H1 (cell line): ENCODE measurements at regions not wholly inside any gene's neighbourhood (a gene's known extent, or its start where the extent isn't known, plus 50 kb on each side); places are given as distances from the start of the nearest gene placed in this dataset.

Experiments
- CTCF ChIA-PET: fragments of 300-600 bp; sonication (Branson Sonifier 250); formaldehyde crosslinking; loops from one replicate; lab custom pipeline; 2021; ENCODE audit not compliant: partially characterized antibody; lab: Charles Lee
- POLR2A ChIA-PET: fragments of 300-600 bp; sonication (Branson Sonifier 250); formaldehyde crosslinking; loops from one replicate; lab custom pipeline; 2021; ENCODE audit warnings: inconsistent platforms; ENCODE audit not compliant: partially characterized antibody; lab: Charles Lee
- DNase-seq, 2 experiments: peaks; one replicate each; pipeline versions ENCODE4 v3.0.0 to v3.0.0-alpha.2; 2010 to 2022; ENCODE audit warnings: low spot score in 2 of 2, low read depth in 1 of 2, mixed read lengths in 1 of 2
- FAIRE-seq: peaks from 2 replicates; lab custom pipeline; 2011; peaks lifted over from hg19 to GRCh38; lab: Jason Lieb, UNC
- H2AFZ ChIP-seq: 2 replicates; pipeline ENCODE4 v1.8.1; 2012; ENCODE audit warnings: low read length, inconsistent platforms
- H2AK5ac ChIP-seq: 2 replicates; pipeline ENCODE4 v1.6.1; 2013; ENCODE audit warnings: low read depth, low read length
- H2BK120ac ChIP-seq: replicated peaks from 2 replicates; pipeline ENCODE3; 2013; ENCODE audit warnings: low read depth, low read length, inconsistent platforms
- H2BK12ac ChIP-seq: 2 replicates; pipeline ENCODE4 v1.6.1; 2013; ENCODE audit warnings: low read depth, low read length
- H2BK15ac ChIP-seq: 2 replicates; pipeline ENCODE4 v1.6.1; 2013; ENCODE audit warnings: low read length
- H2BK20ac ChIP-seq: 2 replicates; pipeline ENCODE4 v1.6.1; 2013; ENCODE audit warnings: low read length
- H2BK5ac ChIP-seq: 2 replicates; pipeline ENCODE4 v1.6.1; 2013; ENCODE audit warnings: low read depth, low read length
- H3K14ac ChIP-seq: 2 replicates; pipeline ENCODE4 v1.6.1; 2013; ENCODE audit warnings: inconsistent platforms; ENCODE audit not compliant: insufficient read length
- H3K18ac ChIP-seq: 2 replicates; pipeline ENCODE4 v1.6.1; 2013; ENCODE audit warnings: low read length; ENCODE audit errors: extremely low read depth
- H3K23ac ChIP-seq: 2 replicates; pipeline ENCODE4 v1.6.1; 2013; ENCODE audit warnings: inconsistent platforms; ENCODE audit not compliant: insufficient read length
- H3K23me2 ChIP-seq: 2 replicates; pipeline ENCODE4 v1.6.1; 2013; ENCODE audit warnings: low read depth, low read length
- H3K27ac ChIP-seq: 2 replicates; pipeline ENCODE4 v1.6.1; 2011; ENCODE audit warnings: low read depth, low read length, inconsistent platforms
- H3K27me3 ChIP-seq, 4 experiments: replicated peaks in 1 of 4; 1 replicate in 1 of 4; 2 replicates in 3 of 4; pipeline versions ENCODE4 v1.6.1 to v1.8.1; 2011 to 2013; ENCODE audit warnings: low read length in 3 of 4, mild to moderate bottlenecking in 3 of 4, inconsistent platforms in 2 of 4, mixed read lengths in 2 of 4, moderate library complexity in 1 of 4; ENCODE audit not compliant: control insufficient read depth in 3 of 4, insufficient read depth in 3 of 4; ENCODE audit errors: extremely low read depth in 1 of 4
- H3K36me3 ChIP-seq, 4 experiments: 2 replicates each; pipeline versions ENCODE4 v1.6.1 to v1.8.1; 2011 to 2013; ENCODE audit warnings: mild to moderate bottlenecking in 4 of 4, low read length in 3 of 4, moderate library complexity in 2 of 4, control low read depth in 1 of 4, inconsistent platforms in 1 of 4; ENCODE audit not compliant: insufficient read depth in 4 of 4, control insufficient read depth in 2 of 4
- H3K4ac ChIP-seq: replicated peaks from 2 replicates; pipeline ENCODE3; 2013; ENCODE audit warnings: low read length, low read depth, mixed read lengths, inconsistent platforms; ENCODE audit not compliant: insufficient read length
- H3K4me1 ChIP-seq, 4 experiments: replicated peaks in 1 of 4; 1 replicate in 1 of 4; 2 replicates in 3 of 4; pipeline versions ENCODE4 v1.6.1 to v1.8.1; 2011 to 2013; ENCODE audit warnings: low read length in 3 of 4, inconsistent platforms in 2 of 4, mixed read lengths in 1 of 4; ENCODE audit not compliant: insufficient read depth in 4 of 4, control insufficient read depth in 3 of 4
- H3K4me2 ChIP-seq, 2 experiments: 2 replicates each; pipeline versions ENCODE4 v1.6.1 to v1.8.1; 2011 to 2013; ENCODE audit warnings: low read depth in 2 of 2, low read length in 2 of 2, control low read depth in 1 of 2, inconsistent platforms in 1 of 2, mild to moderate bottlenecking in 1 of 2; ENCODE audit not compliant: insufficient read depth in 1 of 2
- H3K4me3 ChIP-seq, 4 experiments: fragments of 200-600, 300-600 bp in 1 of 4; sonication (generic), shearing (Covaris generic), sonication (Bioruptor Twin) in 1 of 4; 2 replicates each; pipeline versions ENCODE4 v1.5.1 to v1.8.1; 2011 to 2016; ENCODE audit warnings: low read length in 4 of 4, low read depth in 3 of 4, control low read depth in 2 of 4, inconsistent platforms in 2 of 4, mild to moderate bottlenecking in 2 of 4, mixed read lengths in 1 of 4, moderate library complexity in 1 of 4; ENCODE audit not compliant: insufficient read depth in 2 of 4; ENCODE audit errors: extremely low read depth in 1 of 4
- H3K56ac ChIP-seq: replicated peaks from 2 replicates; pipeline ENCODE3; 2013; ENCODE audit warnings: low read depth, mild to moderate bottlenecking, mixed read lengths, low read length, inconsistent platforms; ENCODE audit not compliant: insufficient read length
- H3K79me1 ChIP-seq: 2 replicates; pipeline ENCODE4 v1.6.1; 2013; ENCODE audit warnings: low read depth, low read length, control low read depth
- H3K79me2 ChIP-seq, 2 experiments: 2 replicates each; pipeline versions ENCODE4 v1.6.1 to v1.8.1; 2012 to 2013; ENCODE audit warnings: low read length in 2 of 2, mild to moderate bottlenecking in 2 of 2, inconsistent platforms in 1 of 2; ENCODE audit not compliant: insufficient read depth in 2 of 2, control insufficient read depth in 1 of 2
- H3K9ac ChIP-seq, 4 experiments: replicated peaks in 1 of 4; 1 replicate in 1 of 4; 2 replicates in 3 of 4; pipeline versions ENCODE4 v1.6.1 to v1.8.1; 2011 to 2013; ENCODE audit warnings: low read depth in 3 of 4, low read length in 3 of 4, control low read depth in 2 of 4, mild to moderate bottlenecking in 2 of 4, moderate library complexity in 2 of 4, inconsistent platforms in 1 of 4; ENCODE audit errors: extremely low read depth in 1 of 4
- H3K9me3 ChIP-seq, 2 experiments: 2 replicates each; pipeline versions ENCODE4 v1.6.1 to v1.8.1; 2012 to 2013; ENCODE audit warnings: mild to moderate bottlenecking in 2 of 2, moderate library complexity in 2 of 2, control low read depth in 1 of 2, inconsistent platforms in 1 of 2, low read depth in 1 of 2, low read length in 1 of 2, mixed read lengths in 1 of 2; ENCODE audit not compliant: insufficient read depth in 2 of 2
- H4K20me1 ChIP-seq, 2 experiments: replicated peaks in 1 of 2; 2 replicates each; pipeline versions ENCODE3 to v1.8.1; 2011 to 2013; ENCODE audit warnings: inconsistent platforms in 2 of 2, low read length in 2 of 2, mild to moderate bottlenecking in 1 of 2; ENCODE audit not compliant: insufficient read depth in 2 of 2, control insufficient read depth in 1 of 2
- H4K5ac ChIP-seq: 2 replicates; pipeline ENCODE4 v1.6.1; 2013; ENCODE audit warnings: low read length, low read depth, mixed read lengths, inconsistent platforms; ENCODE audit not compliant: insufficient read length
- H4K8ac ChIP-seq: 2 replicates; pipeline ENCODE4 v1.8.0; 2013; ENCODE audit warnings: mild to moderate bottlenecking, moderate library complexity, low read length, inconsistent platforms; ENCODE audit not compliant: insufficient read depth; ENCODE audit errors: extremely low read depth
- H4K91ac ChIP-seq: replicated peaks from 2 replicates; pipeline ENCODE3; 2013; ENCODE audit warnings: low read length, mixed read lengths, inconsistent platforms; ENCODE audit not compliant: insufficient read length
- BCL11A ChIP-seq, 2 experiments: IDR thresholded peaks; one replicate each; pipeline ENCODE4 v1.6.1; 2011; ENCODE audit warnings: low read depth in 2 of 2, low read length in 2 of 2, mild to moderate bottlenecking in 2 of 2
- CBX8 ChIP-seq: fragments of 300-800, 300-1000 bp; sonication (generic); IDR thresholded peaks from 2 replicates; pipeline ENCODE4 v1.7.1; 2016; ENCODE audit warnings: low read depth, low read length, borderline replicate concordance
- EGR1 ChIP-seq: IDR thresholded peaks from 2 replicates; pipeline ENCODE4 v1.6.1; 2011; ENCODE audit warnings: low read depth, low read length, borderline replicate concordance
- EP300 ChIP-seq, 2 experiments: IDR thresholded peaks; 1 replicate in 1 of 2; 2 replicates in 1 of 2; pipeline ENCODE4 v1.6.1; 2011 to 2012; ENCODE audit warnings: low read depth in 2 of 2, low read length in 2 of 2, mild to moderate bottlenecking in 2 of 2, borderline replicate concordance in 1 of 2, inconsistent platforms in 1 of 2, moderate library complexity in 1 of 2
- HDAC6 ChIP-seq: IDR thresholded peaks from one replicate; pipeline ENCODE4 v1.7.1; 2012; ENCODE audit warnings: low read depth, mild to moderate bottlenecking, inconsistent platforms, low read length, moderate library complexity
- KDM1A ChIP-seq: fragments of 200-600, 300-600 bp; sonication (generic); IDR thresholded peaks from 2 replicates; pipeline ENCODE4 v1.7.1; 2016; ENCODE audit warnings: mild to moderate bottlenecking, low read length, borderline replicate concordance
- RFX5 ChIP-seq: IDR thresholded peaks from 2 replicates; pipeline ENCODE4 v1.6.1; 2011; ENCODE audit warnings: low read depth, low read length, improper control_type of control experiment, borderline replicate concordance
- SP2 ChIP-seq: IDR thresholded peaks from 2 replicates; pipeline ENCODE4 v1.6.1; 2012; ENCODE audit warnings: mild to moderate bottlenecking, low read length, inconsistent platforms
- TAF1 ChIP-seq: IDR thresholded peaks from 2 replicates; pipeline ENCODE4 v1.6.1; 2011; ENCODE audit warnings: mild to moderate bottlenecking, low read depth, low read length
- TAF7 ChIP-seq: optimal IDR thresholded peaks from 2 replicates; pipeline ENCODE3; 2011; ENCODE audit warnings: low read depth, mild to moderate bottlenecking, inconsistent platforms, low read length, moderate library complexity, borderline replicate concordance
- WGBS, 2 experiments: shearing (Covaris generic) in 1 of 2; methylation state at CpG; one replicate each; pipeline versions ENCODE4 v1.1.6 to v1.1.7; 2013 to 2015; ENCODE audit warnings: low lambda C conversion rate in 2 of 2, mixed read lengths in 2 of 2, inconsistent platforms in 1 of 2, low coverage in 1 of 2, missing lambda C conversion rate in 1 of 2; ENCODE audit not compliant: insufficient replicate concordance in 2 of 2, insufficient coverage in 1 of 2, insufficient read length in 1 of 2; ENCODE audit errors: extremely low coverage in 1 of 2, missing lambda C conversion rate in 1 of 2; 5-methylcytosine and 5-hydroxymethylcytosine counted together
- TF ChIP-seq, protein P1 (sequence below): IDR thresholded peaks from 2 replicates; pipeline ENCODE4 v1.6.1; 2012; ENCODE audit warnings: inconsistent platforms

DNA sequence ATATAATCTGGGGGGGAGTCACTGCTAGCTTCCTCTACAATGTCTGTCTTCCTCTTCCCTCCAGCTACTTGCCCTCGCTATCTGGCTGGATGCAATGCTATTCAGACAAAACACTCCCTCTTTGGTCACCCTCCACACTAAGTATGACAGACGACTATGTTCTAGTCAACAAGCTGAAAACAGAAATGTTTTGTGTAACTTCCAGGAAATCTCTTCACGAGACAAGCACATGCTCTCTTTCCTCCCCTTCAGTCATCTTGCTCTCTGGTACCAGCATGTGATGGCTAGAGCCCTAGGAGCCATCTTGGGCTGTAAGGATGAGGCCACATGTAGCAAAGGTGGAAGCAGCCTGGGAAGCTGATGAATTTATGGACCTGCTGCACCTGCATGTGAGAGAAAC lies 151.3 kb downstream of the ARRDC4 start:
- H3K23me2 ChIP-seq, result no peaks in the 10 kb centered on the region; the same call in 1 of the 2 replicates
- no peak overlapping the region for H3K9ac ChIP-seq
- no peak overlapping the region for H3K4ac ChIP-seq
- no peak overlapping the region for H4K8ac ChIP-seq
- no peak for FAIRE-seq
- H3K27ac ChIP-seq, result no peak overlapping the region
- no peak overlapping the region for H4K91ac ChIP-seq
- no peak overlapping the region for H2BK5ac ChIP-seq
- H2AFZ ChIP-seq, result no peak overlapping the region
- H3K4me2 ChIP-seq, result no peak overlapping the region
- peaks cover 0 to 2% of the 10 kb centered on the region in 2 experiments for H4K20me1 ChIP-seq
- no peak overlapping the region for H3K4me3 ChIP-seq
- H3K18ac ChIP-seq, result no peak overlapping the region
- no peaks in the 10 kb centered on the region for H3K9me3 ChIP-seq
- H2BK120ac ChIP-seq, result no peak overlapping the region
- DNase-seq, result no peak
- H3K14ac ChIP-seq, result no peak overlapping the region
- ChIA-PET CTCF (interaction anchor here (0.6 to 1.3 kb wide), 3 partner anchors 67 to 310 kb away, joined by 3 to 4 read pairs (median 3); no protein-coding TSS in a partner anchor), POLR2A (no interaction called here)
- H4K5ac ChIP-seq, result no peak overlapping the region
- no peak for TF ChIP-seq SP2
- no peak for TF ChIP-seq CBX8
- TF ChIP-seq HDAC6, result no peak
- TF ChIP-seq EGR1, result no peak
- no peak for TF ChIP-seq BCL11A (IDR thresholded peaks at IDR 0.05; ENCODE audit: low read depth in 2 of 2, low read length in 2 of 2)
- TF ChIP-seq, protein P1, sequence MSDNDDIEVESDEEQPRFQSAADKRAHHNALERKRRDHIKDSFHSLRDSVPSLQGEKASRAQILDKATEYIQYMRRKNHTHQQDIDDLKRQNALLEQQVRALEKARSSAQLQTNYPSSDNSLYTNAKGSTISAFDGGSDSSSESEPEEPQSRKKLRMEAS, result no peak
- no peak for TF ChIP-seq KDM1A
- no peak for TF ChIP-seq RFX5
- TF ChIP-seq TAF1, result no peak
- TF ChIP-seq EP300 (IDR thresholded peaks at IDR 0.05; ENCODE audit: borderline replicate concordance in 1 of 2, low read depth in 2 of 2, low read length in 2 of 2), result no peak
- TF ChIP-seq TAF7, result no peak
- TF ChIP-seq, all 59 proteins: peak for 0
- Histone ChIP-seq H3K79me1 (no peaks in the 10 kb centered on the region), H2BK20ac (no peak overlapping the region), H2BK15ac (no peak overlapping the region), H3K79me2 (no peaks in the 10 kb centered on the region), H3K36me3 (no peaks in the 10 kb centered on the region; a peak in 1 of 8 replicates), H3K56ac (no peak overlapping the region), H3K4me1 (no peaks in the 10 kb centered on the region), H3K27me3 (no peaks in the 10 kb centered on the region), H3K23ac (no peak overlapping the region), H2AK5ac (no peak overlapping the region), H2BK12ac (no peak overlapping the region)
- WGBS, 2 experiments, result 96% methylated on average over 3 of the region's 3 CpGs; no CpG with 5 or more reads in 1 of the 2 experiments
